ENCODE measurements at regions not wholly inside any gene's neighbourhood (a gene's known extent, or its start where the extent isn't known, plus 50 kb on each side); places are given as distances from the start of the nearest gene placed in this dataset.

GRCh38 chr4:163660636-163661035 lies 166.1 kb downstream of the TMA16 start:
- Histone ChIP-seq H3K79me1 (ENCODE audit: low read depth, low read length) (no peaks in the 10 kb centered on the region), H3K27me3 (replicated peaks in 1 of 4; ENCODE audit: control insufficient read depth in 3 of 4, extremely low read depth in 1 of 4, insufficient read depth in 3 of 4, low read length in 3 of 4) (no peaks in the 10 kb centered on the region), H4K20me1 (replicated peaks in 1 of 2; ENCODE audit: control insufficient read depth in 1 of 2, insufficient read depth in 2 of 2, low read length in 2 of 2) (no peaks in the 10 kb centered on the region), H3K18ac (ENCODE audit: extremely low read depth, low read length) (no peak overlapping the region), H2AK5ac (ENCODE audit: low read depth, low read length) (no peak overlapping the region), H4K8ac (ENCODE audit: extremely low read depth, insufficient read depth, low read length) (no peak overlapping the region), H3K9ac (replicated peaks in 1 of 4; ENCODE audit: extremely low read depth in 1 of 4, low read depth in 3 of 4, low read length in 3 of 4) (no peak overlapping the region), H2BK20ac (ENCODE audit: low read length) (no peak overlapping the region), H2AFZ (ENCODE audit: low read length) (no peak overlapping the region), H3K14ac (ENCODE audit: insufficient read length) (no peak overlapping the region), H3K56ac (replicated peaks; ENCODE audit: insufficient read length, low read depth, low read length) (no peak overlapping the region), H3K4me1 (replicated peaks in 1 of 4; ENCODE audit: control insufficient read depth in 3 of 4, insufficient read depth in 4 of 4, low read length in 3 of 4) (no peaks in the 10 kb centered on the region), H3K27ac (ENCODE audit: low read depth, low read length) (no peak overlapping the region), H2BK15ac (ENCODE audit: low read length) (no peak overlapping the region), H4K5ac (ENCODE audit: insufficient read length, low read depth, low read length) (no peak overlapping the region), H3K4ac (replicated peaks; ENCODE audit: insufficient read length, low read depth, low read length) (no peak overlapping the region), H2BK12ac (ENCODE audit: low read depth, low read length) (no peak overlapping the region), H3K23ac (ENCODE audit: insufficient read length) (no peak overlapping the region), H3K4me3 (ENCODE audit: extremely low read depth in 1 of 4, insufficient read depth in 2 of 4, low read depth in 3 of 4, low read length in 4 of 4) (no peak overlapping the region), H3K23me2 (ENCODE audit: low read depth, low read length) (no peaks in the 10 kb centered on the region), H3K4me2 (ENCODE audit: insufficient read depth in 1 of 2, low read depth in 2 of 2, low read length in 2 of 2) (no peak overlapping the region), H3K36me3 (ENCODE audit: control insufficient read depth in 2 of 4, insufficient read depth in 4 of 4, low read length in 3 of 4) (no peaks in the 10 kb centered on the region), H3K9me3 (ENCODE audit: insufficient read depth in 2 of 2, low read depth in 1 of 2, low read length in 1 of 2) (peaks cover 0 to 3% of the 10 kb centered on the region in 2 experiments; a peak in 1 of 4 replicates), H2BK120ac (replicated peaks; ENCODE audit: low read depth, low read length) (no peak overlapping the region), H3K79me2 (ENCODE audit: control insufficient read depth in 1 of 2, insufficient read depth in 2 of 2, low read length in 2 of 2) (no peaks in the 10 kb centered on the region), H2BK5ac (ENCODE audit: low read depth, low read length) (no peak overlapping the region), H4K91ac (replicated peaks; ENCODE audit: insufficient read length, low read length) (no peak overlapping the region)
- TF ChIP-seq KDM5A (IDR thresholded peaks at IDR 0.05; ENCODE audit: low read length), result no peak
- FAIRE-seq (no peak), DNase-seq (ENCODE audit: low read depth in 1 of 2, low spot score in 2 of 2) (no peak)
- ChIA-PET CTCF (ENCODE audit: partially characterized antibody) (no interaction called here), POLR2A (ENCODE audit: partially characterized antibody) (no interaction called here)
- 90% methylated on average over 1 of the region's 1 CpG; no CpG with 5 or more reads in 1 of the 2 experiments for WGBS, 2 experiments (ENCODE audit: extremely low coverage in 1 of 2, insufficient coverage in 1 of 2, insufficient read length in 1 of 2, insufficient replicate concordance in 2 of 2, low coverage in 1 of 2, low lambda C conversion rate in 2 of 2, missing lambda C conversion rate in 1 of 2)

Measured in H1 (cell line).